ENCODE measurements at regions not wholly inside any gene's neighbourhood (a gene's known extent, or its start where the extent isn't known, plus 50 kb on each side); places are given as distances from the start of the nearest gene placed in this dataset.
A peak's percentile ranks its signal among the peaks of the same experiment; 100 is the strongest.

DNA sequence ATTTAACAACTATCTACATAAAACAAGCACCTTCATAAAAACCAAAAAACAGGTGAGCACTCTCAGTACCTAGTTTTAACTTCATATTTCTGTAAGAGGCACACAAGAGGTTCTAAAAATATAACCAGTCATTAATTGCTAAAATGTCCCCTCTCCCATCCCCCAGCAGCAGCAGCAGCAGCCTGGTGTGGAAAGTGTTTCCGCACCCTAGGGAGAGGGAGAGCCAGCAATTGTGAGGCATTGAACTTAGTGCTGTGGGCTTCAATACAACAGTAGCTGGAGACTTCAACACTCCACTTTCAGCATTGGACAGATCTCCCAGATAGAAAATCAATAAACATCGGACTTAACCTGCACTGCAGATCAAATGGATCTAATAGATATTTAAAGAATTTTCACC lies 1158.5 kb downstream of the JRKL start:
- TF ChIP-seq, protein P1, sequence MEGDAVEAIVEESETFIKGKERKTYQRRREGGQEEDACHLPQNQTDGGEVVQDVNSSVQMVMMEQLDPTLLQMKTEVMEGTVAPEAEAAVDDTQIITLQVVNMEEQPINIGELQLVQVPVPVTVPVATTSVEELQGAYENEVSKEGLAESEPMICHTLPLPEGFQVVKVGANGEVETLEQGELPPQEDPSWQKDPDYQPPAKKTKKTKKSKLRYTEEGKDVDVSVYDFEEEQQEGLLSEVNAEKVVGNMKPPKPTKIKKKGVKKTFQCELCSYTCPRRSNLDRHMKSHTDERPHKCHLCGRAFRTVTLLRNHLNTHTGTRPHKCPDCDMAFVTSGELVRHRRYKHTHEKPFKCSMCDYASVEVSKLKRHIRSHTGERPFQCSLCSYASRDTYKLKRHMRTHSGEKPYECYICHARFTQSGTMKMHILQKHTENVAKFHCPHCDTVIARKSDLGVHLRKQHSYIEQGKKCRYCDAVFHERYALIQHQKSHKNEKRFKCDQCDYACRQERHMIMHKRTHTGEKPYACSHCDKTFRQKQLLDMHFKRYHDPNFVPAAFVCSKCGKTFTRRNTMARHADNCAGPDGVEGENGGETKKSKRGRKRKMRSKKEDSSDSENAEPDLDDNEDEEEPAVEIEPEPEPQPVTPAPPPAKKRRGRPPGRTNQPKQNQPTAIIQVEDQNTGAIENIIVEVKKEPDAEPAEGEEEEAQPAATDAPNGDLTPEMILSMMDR (IDR thresholded peaks at IDR 0.05; ENCODE audit: insufficient read depth in 1 of 2, low read depth in 1 of 2, low read length in 1 of 2, severe bottlenecking in 1 of 2, unreplicated experiment in 1 of 2), result no peak
- Histone ChIP-seq H3K36me3 (ENCODE audit: control insufficient read depth, insufficient read depth, low read length) (no peaks in the 10 kb centered on the region), H3K4me1 (no peaks in the 10 kb centered on the region), H3K27me3 (replicated peaks; ENCODE audit: control insufficient read depth, insufficient read depth, low read length) (no peaks in the 10 kb centered on the region), H3K9me3 (no peaks in the 10 kb centered on the region), H3K4me3 (ENCODE audit: low read depth, low read length) (no peak overlapping the region)
- no peaks in the 10 kb centered on the region for H3K27me3 Mint-ChIP-seq (ENCODE audit: insufficient read depth, unreplicated experiment)
- BruUV-seq (replicated peaks), result no TSS peak
- H3K4me3 Mint-ChIP-seq (ENCODE audit: unreplicated experiment), result no peak overlapping the region
- H3K9me3 Mint-ChIP-seq (ENCODE audit: unreplicated experiment), result no peaks in the 10 kb centered on the region
- H3K36me3 Mint-ChIP-seq (ENCODE audit: insufficient read depth, unreplicated experiment), result no peaks in the 10 kb centered on the region
- ChIA-PET POLR2A (no interaction called here), CTCF (no interaction called here)
- no peaks in the 10 kb centered on the region for H3K4me1 Mint-ChIP-seq (ENCODE audit: low read depth, unreplicated experiment)
- intact Hi-C loops (cut with micrococcal nuclease; ENCODE audit: unreplicated experiment), result no loop called here
- no peak overlapping the region for H3K27ac Mint-ChIP-seq (ENCODE audit: unreplicated experiment)
- DNase-seq, result no peak

DNA sequence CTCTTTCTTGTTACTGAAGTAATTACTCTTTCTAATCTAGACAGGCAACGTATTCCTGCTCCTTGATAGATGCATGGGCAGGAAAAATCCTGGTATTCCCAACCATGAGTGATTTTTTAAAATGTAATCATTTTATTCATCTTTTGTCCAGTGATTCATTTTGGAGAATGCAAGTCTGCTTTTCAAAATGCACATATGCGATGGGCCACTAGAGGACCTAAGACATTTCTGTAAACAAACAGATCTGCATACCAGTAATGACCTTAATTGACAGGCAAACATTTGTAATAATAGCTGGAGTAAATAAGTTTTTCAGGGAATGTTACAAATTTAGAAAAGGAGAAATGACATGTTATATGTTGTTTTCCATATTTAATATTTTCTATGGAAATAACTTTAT lies 1167.6 kb downstream of the JRKL start:
- Histone ChIP-seq H3K36me3 (ENCODE audit: control insufficient read depth, insufficient read depth, low read length) (no peaks in the 10 kb centered on the region), H3K4me3 (ENCODE audit: low read depth, low read length) (no peak overlapping the region), H3K9me3 (no peaks in the 10 kb centered on the region), H3K27me3 (replicated peaks; ENCODE audit: control insufficient read depth, insufficient read depth, low read length) (no peaks in the 10 kb centered on the region), H3K4me1 (no peaks in the 10 kb centered on the region)
- BruUV-seq (replicated peaks), result no TSS peak
- TF ChIP-seq, protein P1 (IDR thresholded peaks at IDR 0.05; ENCODE audit: insufficient read depth in 1 of 2, low read depth in 1 of 2, low read length in 1 of 2, severe bottlenecking in 1 of 2, unreplicated experiment in 1 of 2), result peak in 1 of 2 experiments; percentile 19
- H3K4me1 Mint-ChIP-seq (ENCODE audit: low read depth, unreplicated experiment), result no peaks in the 10 kb centered on the region
- H3K9me3 Mint-ChIP-seq (ENCODE audit: unreplicated experiment), result no peaks in the 10 kb centered on the region
- no peak overlapping the region for H3K27ac Mint-ChIP-seq (ENCODE audit: unreplicated experiment)
- no peaks in the 10 kb centered on the region for H3K36me3 Mint-ChIP-seq (ENCODE audit: insufficient read depth, unreplicated experiment)
- H3K27me3 Mint-ChIP-seq (ENCODE audit: insufficient read depth, unreplicated experiment), result peaks cover 3% of the 10 kb centered on the region
- POLR2A ChIA-PET, result no interaction called here
- intact Hi-C loops (cut with micrococcal nuclease; ENCODE audit: unreplicated experiment), result loop anchor here (10.0 kb wide), 1 partner anchor 267 kb away; no protein-coding TSS in a partner anchor
- CTCF ChIA-PET, result no interaction called here
- H3K4me3 Mint-ChIP-seq (ENCODE audit: unreplicated experiment), result no peak overlapping the region
- DNase-seq, result no peak

DNA sequence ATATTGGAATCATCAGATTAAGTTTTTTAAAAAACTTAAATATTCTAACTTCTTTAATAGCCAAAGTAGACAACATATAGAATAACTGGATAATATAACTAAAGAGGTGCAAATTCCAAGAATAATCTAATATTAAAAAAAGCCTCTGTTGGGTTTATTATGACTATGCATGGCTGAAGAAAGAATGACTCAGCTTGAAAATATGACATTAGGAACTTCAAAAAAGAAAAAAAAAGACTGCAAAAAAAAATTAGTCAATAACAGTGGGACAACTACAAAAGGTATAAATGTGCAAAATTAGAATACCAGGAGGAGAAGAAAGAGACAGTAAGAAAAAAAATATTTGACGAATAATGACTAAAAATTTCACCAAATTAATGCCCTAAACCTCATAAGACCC lies 1178.0 kb downstream of the JRKL start:
- Mint-ChIP-seq H3K36me3 (ENCODE audit: insufficient read depth, unreplicated experiment) (no peaks in the 10 kb centered on the region), H3K9me3 (ENCODE audit: unreplicated experiment) (peaks cover 35% of the 10 kb centered on the region)
- no TSS peak for BruUV-seq (replicated peaks)

More for the DNA sequence above, 1178.0 kb downstream of the JRKL start:
- intact Hi-C loops (cut with micrococcal nuclease; ENCODE audit: unreplicated experiment), result no loop called here
- H3K27ac Mint-ChIP-seq (ENCODE audit: unreplicated experiment), result no peak overlapping the region
- TF ChIP-seq, protein P1 (IDR thresholded peaks at IDR 0.05; ENCODE audit: insufficient read depth in 1 of 2, low read depth in 1 of 2, low read length in 1 of 2, severe bottlenecking in 1 of 2, unreplicated experiment in 1 of 2), result no peak
- H3K4me1 Mint-ChIP-seq (ENCODE audit: low read depth, unreplicated experiment), result peaks cover 2% of the 10 kb centered on the region
- Histone ChIP-seq H3K36me3 (ENCODE audit: control insufficient read depth, insufficient read depth, low read length) (no peaks in the 10 kb centered on the region), H3K27me3 (replicated peaks; ENCODE audit: control insufficient read depth, insufficient read depth, low read length) (no peaks in the 10 kb centered on the region), H3K4me3 (ENCODE audit: low read depth, low read length) (no peak overlapping the region), H3K4me1 (no peaks in the 10 kb centered on the region), H3K9me3 (no peaks in the 10 kb centered on the region)
- no peaks in the 10 kb centered on the region for H3K27me3 Mint-ChIP-seq (ENCODE audit: insufficient read depth, unreplicated experiment)
- POLR2A ChIA-PET, result no interaction called here
- CTCF ChIA-PET, result no interaction called here
- DNase-seq, result no peak
- no peak overlapping the region for H3K4me3 Mint-ChIP-seq (ENCODE audit: unreplicated experiment)
